UCSD-AML1 (cell line): ENCODE measurements at regions not wholly inside any gene's neighbourhood (a gene's known extent, or its start where the extent isn't known, plus 50 kb on each side); places are given as distances from the start of the nearest gene placed in this dataset.

Experiments
- DNase-seq: peaks from one replicate; lab custom pipeline; 2025; ENCODE audit not compliant: unreplicated experiment; lab: John Stamatoyannopoulos, UW

DNA sequence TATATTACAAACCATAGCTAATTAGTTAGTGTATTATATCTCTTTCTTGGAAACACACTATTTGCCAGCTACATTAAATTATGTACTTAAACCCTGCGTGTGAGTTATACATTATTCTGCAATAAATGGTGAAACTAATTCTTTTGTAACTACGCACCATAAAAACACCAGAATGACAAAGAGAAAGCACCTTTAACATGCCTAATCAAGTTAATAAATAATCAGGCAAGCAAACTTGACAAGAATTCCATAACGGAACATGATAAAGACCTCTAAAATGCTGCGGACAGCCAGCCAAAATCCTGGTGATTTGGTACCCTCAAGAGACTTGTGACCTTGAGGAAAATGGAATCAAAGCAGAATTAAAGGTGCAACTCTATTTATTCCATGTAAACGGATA is 375.3 kb upstream of the KITLG start:
- no peak for DNase-seq

DNA sequence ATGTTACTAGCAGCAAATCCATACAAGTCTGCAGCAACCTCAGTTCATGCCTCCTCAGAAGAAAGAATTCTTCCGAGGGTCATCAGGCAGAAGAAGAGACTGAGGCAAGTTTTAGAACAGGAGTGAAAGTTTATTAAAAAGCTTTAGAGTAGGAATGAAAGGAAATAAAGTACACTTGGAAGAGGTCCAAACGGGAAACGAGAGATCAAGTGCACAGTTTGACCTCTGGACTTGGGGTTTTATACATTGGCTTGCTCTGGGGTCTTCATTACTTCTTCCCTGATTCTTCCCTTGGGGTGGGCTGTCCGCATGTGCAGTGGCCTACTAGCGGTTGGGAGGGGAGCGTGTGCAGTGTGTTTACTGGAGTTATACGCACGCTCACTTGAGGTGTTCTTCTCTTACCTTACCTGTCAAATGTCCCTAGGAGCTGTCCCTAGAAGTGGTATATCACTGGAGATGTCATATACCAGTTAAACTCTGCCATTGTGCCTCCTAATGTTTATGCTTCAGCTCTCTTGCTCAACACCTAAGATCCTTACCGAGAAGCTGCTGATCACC is 372.8 kb upstream of the KITLG start:
- DNase-seq: no peak

DNA sequence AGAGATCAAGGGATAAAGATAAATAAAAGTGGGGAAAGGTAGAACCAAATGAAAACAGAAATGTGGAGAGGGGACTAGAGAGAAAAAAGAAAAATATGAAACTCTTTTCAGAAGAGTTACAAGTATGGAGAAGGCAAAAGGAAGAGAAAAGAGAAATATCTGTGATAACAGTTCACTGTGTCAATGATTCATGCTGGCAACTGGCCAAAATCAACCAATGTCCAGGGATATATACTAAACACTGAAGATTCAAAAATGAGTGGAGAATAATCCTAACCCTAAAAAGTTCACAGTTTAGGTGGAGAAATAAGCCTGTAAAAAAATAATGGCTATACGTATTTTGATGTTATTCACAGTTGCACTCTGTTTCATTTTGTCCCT is 372.3 kb upstream of the KITLG start:
- DNase-seq: no peak

- no peak for DNase-seq
Observed at GRCh38 chr12:88951860-88952561, 371.7 kb upstream of the KITLG start.

DNA sequence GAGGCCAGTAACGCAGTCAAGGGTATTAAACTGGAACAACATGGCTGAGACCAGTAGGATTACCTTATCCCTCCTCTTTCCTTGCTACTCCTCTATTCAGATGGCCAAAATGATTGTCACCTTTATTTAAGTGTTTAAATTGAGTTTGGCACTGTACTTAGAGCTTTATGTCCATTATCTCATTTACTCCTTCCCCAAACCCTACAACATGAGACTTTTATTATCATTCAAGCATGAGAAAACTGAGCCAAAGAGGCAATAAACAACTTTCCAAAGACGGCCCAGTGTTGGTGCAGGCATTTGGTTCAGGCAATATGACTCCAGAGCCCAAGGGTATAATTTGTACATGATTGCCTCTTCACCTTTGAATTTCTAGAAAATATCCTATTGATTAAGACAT is 370.9 kb upstream of the KITLG start:
- no peak for DNase-seq

DNA sequence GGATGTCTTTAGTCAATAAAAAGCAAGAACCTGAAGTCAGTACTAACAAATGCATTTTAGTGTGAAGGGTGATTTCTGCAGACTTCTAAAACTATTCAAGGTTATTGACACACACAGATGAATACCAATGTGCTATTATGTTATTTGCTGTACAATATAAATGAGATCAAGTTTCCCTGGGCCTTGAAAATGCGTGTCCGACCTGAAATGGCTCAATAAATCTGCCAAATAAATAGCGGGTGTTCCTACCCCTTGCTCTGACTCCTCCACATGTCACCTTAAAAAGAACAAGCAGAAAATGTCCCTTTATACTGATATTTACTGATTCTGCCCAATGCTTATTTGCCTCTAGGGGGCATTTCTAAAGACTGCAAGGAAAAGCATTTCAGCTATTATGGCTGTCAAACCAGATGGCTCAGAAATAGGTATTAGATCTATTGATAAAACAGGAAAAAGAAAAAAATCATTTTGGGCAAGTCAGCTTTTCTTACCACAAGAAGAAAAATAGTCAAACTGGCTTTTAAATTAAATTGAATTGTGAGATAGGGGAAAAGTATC is 367.3 kb upstream of the KITLG start:
- DNase-seq: no peak

DNA sequence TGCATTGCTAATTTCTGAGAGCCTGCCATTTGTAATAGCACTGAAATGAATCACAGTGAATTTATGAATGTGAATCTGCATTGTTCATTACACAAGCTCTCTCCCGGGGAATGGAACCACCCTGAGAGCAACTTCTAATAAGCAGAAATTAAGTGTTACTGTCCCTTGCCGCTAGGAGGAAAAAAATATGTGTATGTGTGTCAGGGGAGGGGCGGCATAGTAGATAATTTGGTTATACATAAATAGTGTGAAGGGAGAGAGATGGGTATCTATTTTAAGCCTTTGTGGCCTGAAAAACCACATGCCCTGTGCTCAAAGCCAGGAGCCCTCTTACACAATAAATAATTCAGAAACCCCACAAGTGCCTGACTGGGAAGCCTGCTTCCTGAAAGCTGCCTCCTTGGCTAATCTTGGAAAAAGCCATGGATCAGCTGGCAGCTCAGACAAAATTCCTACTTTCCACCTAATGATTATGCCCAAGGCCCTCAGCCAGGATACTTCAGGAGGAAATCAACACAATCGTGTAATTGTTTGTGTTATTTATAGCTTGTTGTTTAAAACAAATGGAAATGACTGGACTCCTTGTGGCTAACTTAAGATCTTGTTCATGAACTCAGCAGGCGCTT is 366.2 kb upstream of the KITLG start:
- no peak for DNase-seq

DNA sequence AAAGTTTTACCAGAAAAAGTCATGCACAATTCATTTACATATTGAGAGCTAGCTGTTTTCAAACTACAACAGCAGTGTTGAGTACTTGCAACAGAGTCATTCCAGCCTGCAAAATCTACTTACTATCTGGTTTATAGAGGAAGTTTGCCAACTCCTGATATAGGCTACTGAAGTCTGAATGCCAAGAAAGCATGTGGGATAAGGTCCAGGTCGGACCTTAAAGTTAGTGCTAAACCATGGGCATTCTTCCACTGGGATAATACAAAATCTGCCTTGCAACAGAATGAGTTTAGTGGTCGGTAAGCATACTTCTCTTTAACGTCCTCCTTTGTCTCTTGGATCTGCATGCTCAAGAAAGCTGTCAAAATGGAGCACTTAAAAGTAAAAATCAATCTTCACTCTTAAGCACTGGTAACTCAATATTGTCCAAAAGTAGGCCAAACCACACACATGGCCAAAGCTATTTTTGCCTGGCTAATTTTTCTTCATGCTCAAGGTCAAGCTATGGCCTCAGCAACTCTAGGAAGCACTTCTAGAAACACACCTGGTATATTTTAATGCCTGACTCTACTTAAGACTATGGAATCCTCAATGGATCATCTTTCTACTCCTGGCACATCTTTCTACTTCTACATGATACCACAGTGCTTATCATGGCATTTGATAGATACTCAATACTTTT is 364.9 kb upstream of the KITLG start:
- DNase-seq: no peak

- no peak for DNase-seq
Observed at GRCh38 chr12:88944397-88944796, 364.1 kb upstream of the KITLG start.

DNA sequence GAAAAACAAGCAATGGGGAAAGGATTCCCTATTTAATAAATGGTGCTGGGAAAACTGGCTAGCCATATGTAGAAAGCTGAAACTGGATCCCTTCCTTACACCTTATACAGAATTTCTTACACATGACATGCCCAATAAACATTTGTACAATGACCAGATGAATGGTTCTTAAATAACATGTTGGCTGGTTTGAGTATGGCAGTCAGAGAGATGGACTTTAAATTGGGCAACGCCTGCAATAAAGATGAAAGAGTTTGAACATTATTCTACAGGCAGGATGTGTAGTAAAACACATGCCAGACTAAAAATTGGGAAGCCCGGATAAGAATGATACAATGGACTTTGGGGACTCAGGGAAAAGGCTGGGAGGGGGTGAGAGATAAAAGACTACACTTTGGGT is 360.6 kb upstream of the KITLG start:
- no peak for DNase-seq

GRCh38 chr12:88935856-88936255 is 355.6 kb upstream of the KITLG start:
- DNase-seq: no peak

DNA sequence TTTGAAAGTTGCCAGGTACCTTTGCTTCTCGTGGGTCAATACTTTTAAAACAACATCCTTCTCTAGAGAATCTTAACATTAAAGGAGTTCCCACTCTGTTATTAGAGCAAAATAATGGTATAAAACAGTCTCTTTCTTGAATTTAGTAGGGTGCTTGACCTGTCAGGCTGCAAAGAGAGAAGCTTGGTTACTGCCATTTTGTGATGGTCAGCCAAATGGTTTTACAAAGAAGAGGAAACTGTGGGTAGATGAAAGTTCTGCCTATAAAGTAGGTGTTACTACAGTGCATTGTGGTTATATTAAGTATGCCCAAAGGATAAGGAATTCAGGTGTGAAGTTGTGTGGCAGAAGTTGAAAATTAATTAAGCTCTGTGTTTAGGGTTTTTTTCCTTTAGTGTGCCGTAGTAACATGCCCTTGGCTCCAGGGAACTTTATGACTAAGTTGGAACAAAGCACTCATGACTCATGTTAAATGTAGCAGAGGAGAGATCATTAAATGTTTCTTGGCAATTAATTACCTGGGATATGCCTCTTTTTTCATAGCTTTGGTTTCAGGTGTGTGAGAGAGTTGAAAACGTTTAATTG is 354.0 kb upstream of the KITLG start:
- no peak for DNase-seq

DNA sequence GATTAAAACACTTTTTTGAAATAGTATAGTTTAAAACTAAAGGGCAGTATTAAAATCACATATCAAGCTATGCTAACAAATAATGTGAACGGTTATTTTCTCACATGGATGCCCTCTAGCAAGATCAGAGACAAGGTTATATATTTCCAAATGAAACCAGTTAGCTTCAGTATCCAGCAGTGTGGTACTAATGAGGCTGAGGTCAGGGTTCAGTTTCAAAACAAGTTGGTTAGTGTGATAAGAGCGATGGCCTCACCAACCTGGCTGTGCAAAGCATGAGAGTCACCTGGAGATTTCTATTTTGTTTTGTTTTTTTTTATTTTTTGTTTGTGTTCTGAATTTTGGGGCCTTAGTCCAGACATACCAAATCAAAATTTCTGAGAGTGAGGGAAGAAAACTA is 352.2 kb upstream of the KITLG start:
- DNase-seq: no peak

- DNase-seq: no peak
Observed at GRCh38 chr12:88931598-88931997, 351.3 kb upstream of the KITLG start.

- no peak for DNase-seq
Observed at GRCh38 chr12:88925454-88925853, 345.2 kb upstream of the KITLG start.

DNA sequence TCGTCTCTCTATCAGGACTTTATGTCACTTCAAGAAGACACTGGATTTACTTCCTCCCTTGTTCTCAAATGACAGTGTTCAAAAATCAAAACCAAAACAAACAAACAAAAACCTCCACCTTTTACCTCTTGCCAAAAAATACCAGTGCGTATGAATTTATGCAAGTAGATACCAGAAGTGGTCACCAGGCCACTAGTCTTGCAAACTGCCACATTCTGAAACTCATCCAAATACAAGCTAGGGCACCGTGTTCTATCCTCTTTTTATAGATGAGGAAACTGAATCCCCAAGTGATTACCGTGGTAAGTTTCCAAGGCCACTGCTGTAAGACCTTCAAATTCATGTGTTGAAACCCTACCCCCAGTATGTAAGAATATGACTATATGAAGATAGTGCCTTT is 343.9 kb upstream of the KITLG start:
- no peak for DNase-seq

- no peak for DNase-seq
Observed at GRCh38 chr12:88923631-88924030, 343.4 kb upstream of the KITLG start.

DNA sequence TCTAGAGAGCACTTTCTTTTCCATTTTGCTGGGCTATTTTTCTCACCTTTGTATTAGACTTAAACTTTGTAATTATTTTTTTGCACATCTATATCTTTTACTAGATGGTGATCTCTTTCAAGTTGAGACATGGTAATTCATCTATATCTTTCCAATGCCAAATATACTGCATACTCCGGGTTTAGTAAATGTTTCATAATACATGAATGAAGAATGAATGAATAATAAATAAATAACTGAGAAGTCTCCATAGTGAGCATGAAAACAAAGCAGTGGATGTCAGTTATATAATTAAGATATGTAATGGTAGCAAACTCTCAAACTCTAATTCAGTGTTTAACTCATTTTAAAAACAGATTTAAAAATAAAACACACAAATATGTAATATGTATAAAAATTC is 342.5 kb upstream of the KITLG start:
- no peak for DNase-seq

- no peak for DNase-seq
Observed at GRCh38 chr12:88921890-88922532, 341.7 kb upstream of the KITLG start.

DNA sequence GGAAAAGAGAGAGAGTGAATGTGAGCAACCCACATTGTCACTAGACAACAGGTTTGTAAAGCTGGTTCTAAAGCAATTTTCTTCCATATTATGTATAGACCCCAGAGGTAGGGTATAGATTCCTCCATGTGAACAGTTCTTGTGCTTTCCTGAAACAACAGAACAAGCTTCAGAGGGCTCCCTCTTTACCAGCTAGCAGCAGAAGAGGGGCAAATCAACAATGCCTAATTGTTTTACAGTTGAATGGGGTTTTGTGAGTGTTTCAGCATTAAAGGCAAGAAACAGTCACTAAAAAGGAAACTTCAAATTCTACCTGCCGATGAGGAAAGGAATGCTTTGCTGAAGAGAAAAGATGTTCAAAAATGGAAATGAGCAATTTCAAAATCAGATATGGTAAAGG is 341.2 kb upstream of the KITLG start:
- no peak for DNase-seq

DNA sequence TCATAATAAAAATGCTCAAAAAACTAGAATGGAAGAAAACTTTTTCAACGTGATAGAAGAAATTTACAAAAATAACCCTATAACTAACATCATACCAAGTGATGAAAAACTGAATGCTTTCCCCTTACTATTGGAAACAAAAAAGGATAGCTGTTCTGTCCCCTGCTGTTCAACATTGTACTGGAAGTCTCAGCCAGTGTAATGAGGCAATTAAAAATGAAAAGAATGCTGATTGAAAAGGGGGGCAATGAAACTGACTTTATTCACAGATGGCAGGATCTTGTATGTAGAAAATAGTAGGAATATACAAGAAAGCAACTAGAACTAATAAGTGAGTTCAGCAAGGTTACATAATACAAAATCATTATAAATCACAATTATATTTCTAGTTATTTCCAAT is 337.9 kb upstream of the KITLG start:
- no peak for DNase-seq
